UCSD-AML1 (cell line): ENCODE measurements at regions not wholly inside any gene's neighbourhood (a gene's known extent, or its start where the extent isn't known, plus 50 kb on each side); places are given as distances from the start of the nearest gene placed in this dataset.

Experiments
- DNase-seq: peaks from one replicate; lab custom pipeline; 2025; ENCODE audit not compliant: unreplicated experiment; lab: John Stamatoyannopoulos, UW

DNA sequence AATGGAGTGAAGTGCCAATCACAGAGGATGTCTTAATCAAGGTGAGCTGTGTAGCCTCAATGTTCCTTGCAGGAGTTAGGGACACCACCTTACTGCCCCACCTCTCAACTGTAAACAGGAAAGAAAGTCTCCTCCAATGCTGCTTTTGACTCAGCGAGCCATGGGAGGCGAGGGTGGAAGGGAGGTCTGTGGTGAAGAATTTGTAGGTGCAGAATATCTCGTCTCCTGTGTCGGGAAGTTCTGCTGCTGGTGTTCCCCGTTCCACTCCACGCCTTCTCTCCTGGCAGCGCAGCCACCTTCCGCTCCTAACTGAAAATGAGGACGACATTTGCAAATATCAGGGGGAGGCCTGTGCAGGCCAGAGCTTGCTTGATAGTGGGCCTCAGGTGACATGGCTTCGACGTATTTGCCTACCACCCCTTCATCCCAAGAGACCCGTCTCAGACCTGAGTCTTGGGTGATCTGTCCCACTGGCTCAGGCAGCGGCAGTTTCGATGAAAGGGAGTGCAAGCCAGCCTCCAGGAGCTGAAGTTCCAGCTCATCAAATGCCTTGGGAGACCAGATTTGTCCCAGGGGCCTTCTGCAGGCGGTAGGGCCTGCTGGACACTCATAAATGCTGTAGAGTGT, 368.3 kb upstream of the C1orf174 start:
- no peak for DNase-seq

DNA sequence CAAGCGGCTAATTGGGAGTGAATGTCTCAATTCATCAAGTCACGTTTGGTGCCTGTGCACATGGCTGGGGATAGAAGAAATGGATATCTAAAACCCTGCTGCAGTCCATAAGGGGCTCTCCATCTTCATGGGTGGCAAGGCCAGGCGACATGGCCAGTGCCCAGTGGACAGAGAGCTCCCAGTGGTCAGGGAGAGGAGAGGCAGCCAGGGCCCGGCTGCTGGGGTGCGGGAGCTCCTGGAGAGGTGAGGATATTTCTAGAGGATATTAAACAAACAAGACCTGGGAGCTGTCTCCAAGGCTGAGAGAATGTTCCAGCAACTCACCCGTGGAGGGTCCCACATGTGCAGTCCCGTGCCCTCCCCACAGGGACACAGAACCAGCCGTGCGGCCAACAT, 368.8 kb upstream of the C1orf174 start:
- no peak for DNase-seq

DNA sequence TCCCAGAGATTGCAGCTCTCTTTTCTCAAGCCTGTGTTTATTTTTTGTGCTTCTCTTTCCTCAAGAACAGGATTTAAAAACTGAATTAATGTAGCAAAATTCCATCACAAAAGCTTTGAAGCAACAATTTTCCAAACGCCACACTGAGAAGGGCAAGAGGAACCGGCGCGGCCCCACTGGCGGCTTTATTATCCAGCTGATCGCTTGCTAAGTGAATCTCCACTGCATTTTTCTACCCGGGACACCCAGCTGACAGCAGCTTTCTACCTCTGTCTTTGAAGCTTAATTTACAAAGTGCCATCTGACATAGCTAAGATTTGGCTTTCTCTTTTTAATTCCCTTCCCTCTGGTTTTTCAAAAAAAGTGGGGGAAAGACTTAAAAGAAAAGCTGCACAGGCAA, 369.3 kb upstream of the C1orf174 start:
- no peak for DNase-seq

DNA sequence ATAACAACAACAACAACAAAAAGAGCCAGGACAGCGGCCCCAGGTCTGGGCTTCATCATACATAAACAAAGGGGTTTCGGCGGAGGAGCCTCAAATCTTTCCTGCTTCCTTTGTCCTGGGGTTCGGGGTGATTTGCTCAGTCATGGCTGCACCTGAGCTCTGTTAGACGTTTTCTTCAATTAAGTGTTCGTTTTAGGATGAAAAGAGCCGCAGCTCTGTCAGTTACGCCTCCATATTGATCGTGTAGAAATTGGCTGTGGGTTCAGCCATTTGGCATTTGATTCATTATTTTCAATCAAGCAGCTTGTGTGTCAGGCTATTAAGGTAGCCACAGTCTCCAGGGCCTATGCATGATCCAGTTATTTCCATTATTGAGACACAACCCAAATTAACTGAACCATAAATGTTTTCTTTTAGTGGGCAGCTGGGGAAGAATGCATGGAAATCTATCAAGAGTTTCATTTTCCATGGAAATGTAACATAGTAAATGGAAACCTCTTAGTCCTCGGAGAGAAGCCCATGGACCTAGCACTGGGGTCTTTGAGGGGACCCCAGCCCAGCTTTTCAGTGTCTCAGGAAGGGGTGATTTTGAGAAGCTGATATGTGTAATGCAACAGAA, 370.0 kb upstream of the C1orf174 start:
- DNase-seq: no peak

DNA sequence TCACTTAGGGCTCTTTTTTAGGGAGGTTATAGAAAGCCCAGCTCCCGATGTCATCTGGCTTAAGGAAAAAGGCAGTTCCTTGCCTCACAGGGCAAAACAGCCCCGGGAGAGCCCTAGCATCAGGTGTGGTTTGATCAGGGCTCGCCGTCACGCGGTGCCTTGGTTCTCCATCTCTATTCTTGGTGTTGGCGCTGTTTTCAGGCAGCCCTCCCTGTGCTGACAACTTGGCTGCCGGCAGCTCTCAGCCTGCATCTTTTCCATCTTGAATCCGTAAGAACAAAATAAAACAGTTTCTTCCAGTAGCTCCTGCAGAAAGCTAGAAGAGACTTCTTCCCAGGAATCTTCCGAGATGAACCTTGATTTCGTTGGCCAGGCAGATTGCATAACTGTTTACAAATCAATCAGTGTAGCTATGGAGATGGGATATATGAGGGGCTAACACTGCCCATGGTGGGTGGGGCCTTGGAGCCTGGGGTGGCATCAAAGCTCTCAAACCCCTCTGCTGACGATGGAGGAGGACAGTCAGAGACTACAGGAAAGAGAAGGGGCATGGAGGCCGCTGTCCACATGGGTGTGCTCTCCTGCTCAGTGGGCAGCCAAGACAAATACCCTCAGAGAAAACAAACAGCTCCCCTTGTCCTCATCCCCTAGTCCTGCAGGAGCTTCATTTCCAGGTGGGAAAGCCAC, 370.7 kb upstream of the C1orf174 start:
- DNase-seq: no peak

DNA sequence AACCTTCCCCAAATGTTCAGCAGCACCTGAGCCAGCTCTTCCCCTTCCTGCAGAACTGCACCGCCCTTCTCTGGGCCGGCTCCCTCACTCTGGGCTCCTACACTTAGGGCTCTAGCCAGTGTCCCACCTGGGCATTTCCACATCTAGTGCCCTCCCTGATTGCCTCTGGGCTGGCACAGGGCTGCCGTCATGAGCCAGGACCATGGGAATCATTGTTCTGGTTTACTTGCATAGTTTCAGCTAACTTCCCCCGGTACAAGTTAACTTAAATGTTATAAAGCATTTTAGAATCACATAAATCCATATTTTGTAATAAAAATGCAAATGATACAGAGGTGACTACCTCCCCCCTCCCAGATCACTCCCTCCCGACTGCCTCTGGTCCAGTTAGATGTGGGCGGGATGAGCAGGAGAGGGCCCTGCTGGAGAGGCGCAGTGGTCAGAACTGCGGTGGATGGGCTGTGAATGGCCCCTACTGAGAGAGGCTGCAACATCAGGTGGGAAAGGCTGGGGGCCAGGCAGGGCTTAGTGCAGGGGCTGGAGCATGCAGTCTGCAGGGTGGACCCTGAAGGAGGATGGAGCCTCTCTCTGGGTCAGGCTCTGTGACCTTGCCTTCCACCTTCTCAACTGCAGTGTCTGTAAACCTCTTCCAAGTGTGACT, 371.4 kb upstream of the C1orf174 start:
- no peak for DNase-seq

DNA sequence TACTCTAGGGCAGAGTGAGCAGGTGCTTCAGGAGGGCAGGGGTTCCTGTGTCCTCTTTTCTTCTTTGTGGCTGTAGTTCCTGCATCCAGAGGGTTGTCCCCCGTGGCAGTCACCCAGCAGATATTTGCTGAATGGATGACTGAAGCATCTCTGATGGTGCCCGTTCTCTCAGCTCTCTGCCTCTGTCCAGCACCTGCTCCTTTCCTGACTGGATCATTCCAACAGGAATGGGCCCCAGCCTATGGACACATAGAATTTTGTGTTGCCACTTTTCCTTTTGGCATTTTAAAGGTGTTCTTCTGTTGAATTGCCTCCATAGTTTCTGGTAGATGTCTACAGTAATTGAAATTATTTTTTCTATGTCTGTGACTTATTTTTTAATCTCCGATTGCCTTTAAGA, 372.5 kb upstream of the C1orf174 start:
- DNase-seq: no peak

DNA sequence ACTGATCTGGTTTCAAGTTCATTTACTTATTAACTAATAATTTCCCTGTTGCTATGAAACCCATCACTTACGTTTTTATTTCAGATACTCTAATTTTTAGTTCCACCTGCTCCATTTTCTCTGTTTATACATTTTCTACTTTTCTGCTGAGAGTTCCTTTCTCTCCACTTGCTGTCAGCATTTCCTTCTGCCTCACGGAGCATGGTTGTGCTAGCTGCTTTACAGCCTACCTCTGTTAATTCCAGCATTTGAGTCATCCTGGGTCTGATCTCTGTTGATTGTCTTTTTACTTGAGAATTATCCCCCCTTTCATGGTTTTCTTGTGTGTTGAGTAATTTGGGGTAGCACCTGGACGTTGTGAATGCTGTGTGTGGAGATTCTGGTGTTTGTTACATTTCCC, 373.2 kb upstream of the C1orf174 start:
- DNase-seq: no peak

DNA sequence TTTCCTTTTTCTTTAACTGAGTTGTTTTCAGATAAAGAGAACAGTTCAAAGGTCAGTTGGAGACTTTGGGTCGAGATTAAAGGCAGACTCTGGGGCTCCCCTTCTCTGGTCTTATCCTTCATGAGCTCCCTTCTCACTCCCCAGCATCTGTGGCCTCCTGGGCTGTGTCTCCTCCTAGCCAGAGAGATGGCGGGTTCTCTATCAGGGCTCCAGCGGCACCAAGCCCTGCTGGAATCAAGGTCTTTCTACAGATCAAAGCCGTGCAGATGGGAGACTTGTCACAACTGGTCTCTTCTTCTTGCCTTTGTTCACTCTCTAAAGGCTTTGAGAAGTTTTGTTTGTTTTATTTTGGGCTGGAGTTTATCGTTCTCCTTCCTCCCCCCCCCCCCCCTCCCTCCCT, 373.7 kb upstream of the C1orf174 start:
- no peak for DNase-seq

DNA sequence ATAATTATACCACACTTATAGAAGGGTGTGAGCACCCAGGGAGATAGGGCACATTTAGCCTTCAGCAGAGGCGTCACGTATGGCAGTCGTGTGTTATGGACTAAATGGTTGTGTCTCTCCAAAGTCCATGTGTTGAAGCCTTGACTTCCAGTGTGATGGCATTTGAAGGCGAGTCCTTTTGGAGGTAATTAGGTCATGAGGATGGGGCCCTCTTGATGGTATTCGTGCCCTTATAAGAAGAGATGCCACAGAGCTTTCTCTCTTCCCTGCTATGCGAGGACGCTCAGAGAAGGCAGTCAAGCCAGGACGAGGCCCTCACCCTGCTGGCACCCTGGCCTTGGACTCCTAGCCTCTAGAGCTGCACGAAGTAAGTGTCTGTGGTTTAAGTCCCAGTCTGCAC, 375.0 kb upstream of the C1orf174 start:
- no peak for DNase-seq

DNA sequence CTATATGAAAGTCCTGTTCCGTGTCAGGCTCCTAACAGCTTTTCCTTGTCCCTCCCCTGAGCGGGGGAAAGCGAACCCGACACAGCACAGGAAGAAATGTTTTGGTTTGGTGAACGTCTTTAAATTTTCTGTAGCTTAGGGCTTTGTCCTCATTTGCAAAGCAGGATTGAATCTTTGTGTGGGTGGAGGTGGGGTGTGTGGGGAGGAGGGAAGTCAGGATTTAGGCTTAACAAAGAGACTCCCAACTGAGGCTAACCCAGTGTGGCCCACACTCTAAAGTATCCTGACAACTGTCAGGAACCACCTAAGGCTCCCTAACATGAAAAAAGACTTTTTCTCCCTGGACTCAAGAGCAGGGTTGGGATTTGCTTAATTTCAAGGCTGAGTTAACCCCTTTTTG, 376.2 kb upstream of the C1orf174 start:
- DNase-seq: no peak

DNA sequence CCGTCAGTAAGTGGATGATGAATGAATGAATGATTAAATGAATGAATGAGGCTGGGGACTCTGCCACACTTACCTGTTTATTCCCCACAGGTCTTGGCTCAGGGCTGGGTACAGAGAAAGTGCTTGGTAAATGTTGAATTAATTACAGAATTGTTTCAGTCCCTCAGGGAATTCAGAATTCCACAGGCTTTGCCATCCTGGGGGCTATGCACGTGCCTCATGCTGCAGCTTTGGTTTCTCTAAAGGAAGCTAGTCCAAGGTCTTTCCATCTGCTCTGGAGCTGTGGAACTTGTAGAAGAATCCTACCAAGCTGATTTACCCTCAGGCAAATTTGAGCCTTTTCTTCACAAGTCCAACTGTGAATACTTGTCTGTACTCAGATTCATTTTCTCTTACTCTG, 376.8 kb upstream of the AJAP1 start:
- DNase-seq: no peak

DNA sequence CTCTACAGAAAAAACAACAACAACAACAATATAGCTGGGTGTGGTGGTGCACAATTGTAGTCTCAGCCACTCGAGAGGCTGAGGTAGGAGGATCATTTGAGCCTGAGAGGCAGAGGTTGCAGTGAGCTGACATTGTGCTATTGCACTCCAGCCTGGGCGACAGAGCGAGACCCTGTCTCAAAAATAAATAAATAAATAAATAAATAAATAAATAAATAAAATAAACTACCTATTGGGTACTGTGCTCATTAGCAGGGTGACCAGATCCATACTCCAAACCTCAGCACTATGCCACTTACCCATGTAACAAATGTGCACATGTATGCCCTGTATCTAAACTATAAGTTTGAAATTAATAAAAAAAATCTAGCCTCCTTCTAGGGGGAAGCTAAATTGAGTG, 369.4 kb upstream of the AJAP1 start:
- no peak for DNase-seq

DNA sequence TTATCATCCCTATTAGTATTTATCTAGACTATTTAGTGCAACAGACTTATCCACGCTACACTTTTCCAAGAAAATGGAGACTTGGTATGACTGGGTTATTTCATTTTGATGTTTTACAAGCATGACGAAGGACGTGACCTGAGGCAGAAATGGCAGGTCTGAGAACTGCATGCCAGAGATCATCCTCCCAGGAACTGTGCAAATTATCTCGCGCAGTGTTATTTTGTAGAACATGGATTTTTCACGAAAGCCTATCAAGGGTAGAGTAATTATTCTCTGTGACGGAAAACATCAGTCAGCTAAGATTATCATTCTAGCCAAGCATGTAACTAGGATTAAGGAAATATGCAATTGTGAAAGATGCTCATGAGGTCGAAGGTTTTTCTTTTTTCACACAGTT, 361.5 kb upstream of the AJAP1 start:
- DNase-seq: no peak

DNA sequence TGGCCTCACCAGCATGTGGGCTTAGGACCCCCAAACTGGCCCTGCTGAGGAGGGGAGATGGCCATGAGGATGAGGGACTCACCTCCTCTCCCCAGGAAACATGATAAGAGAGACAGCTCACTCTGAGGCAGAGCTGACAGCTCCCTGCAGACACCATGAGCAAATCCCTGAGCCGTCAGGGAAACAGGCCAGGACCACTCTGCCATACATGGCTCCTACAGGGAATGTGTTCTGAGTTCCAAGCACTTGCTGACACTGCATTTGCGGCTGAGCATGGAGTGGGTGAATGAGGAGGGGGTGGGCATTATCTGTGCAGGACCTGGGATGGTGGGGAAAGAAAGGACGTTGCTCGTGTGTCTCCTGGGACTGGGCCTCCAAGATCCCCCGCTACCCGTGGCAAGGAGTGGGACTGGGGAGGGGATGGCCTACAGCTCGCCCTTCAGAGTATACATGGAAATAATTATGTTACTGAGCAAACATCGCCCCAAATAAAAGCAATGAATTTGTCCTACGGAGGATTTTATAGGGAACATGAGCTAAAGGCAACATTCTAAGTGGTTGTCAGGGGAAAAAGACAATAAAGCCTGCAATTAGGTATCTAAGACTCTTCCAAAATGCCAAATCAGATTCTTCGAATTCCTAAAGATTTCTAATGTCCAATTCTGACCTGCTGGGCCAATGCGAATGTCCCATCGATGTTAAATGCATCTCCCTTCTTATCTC, 355.9 kb upstream of the AJAP1 start:
- DNase-seq: no peak

DNA sequence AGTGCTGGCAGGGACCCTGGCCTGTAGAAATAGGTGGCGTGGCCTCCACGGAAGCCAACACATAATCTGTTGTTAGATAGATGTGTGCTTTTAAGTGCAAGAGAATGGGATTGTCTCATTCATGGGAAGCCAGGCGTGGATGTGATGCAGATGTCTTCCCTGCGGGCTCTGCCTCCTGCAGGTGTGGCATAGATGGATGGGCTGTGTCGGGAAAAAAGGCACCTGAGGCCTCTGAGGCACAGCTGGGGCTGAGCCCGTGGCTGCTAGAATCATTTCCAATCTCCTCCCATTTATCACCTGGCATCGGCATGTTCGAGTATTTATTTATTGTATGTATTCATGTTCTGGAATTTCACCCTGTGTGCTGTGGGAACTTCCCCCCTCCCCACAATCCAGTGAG, 353.4 kb upstream of the AJAP1 start:
- DNase-seq: no peak

DNA sequence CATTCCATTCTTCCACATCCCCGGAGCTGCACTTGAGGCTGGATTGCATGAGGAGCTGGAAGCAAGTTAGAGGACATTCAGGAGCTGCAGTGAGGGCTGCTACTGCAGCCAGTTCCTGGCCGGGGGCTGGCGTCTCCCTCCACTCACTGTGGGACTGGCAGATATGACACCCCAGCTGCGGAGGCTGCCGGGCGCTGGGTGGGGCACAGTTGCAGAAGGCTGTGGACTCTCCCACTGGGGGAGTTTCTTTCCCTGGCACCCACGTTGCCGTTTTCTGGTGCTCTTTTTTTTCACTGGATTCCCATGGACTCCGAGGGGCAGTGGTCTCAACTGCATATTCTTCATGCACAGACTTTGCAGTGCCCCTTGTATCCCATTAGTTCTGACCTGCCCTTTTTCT, 351.1 kb upstream of the AJAP1 start:
- no peak for DNase-seq

DNA sequence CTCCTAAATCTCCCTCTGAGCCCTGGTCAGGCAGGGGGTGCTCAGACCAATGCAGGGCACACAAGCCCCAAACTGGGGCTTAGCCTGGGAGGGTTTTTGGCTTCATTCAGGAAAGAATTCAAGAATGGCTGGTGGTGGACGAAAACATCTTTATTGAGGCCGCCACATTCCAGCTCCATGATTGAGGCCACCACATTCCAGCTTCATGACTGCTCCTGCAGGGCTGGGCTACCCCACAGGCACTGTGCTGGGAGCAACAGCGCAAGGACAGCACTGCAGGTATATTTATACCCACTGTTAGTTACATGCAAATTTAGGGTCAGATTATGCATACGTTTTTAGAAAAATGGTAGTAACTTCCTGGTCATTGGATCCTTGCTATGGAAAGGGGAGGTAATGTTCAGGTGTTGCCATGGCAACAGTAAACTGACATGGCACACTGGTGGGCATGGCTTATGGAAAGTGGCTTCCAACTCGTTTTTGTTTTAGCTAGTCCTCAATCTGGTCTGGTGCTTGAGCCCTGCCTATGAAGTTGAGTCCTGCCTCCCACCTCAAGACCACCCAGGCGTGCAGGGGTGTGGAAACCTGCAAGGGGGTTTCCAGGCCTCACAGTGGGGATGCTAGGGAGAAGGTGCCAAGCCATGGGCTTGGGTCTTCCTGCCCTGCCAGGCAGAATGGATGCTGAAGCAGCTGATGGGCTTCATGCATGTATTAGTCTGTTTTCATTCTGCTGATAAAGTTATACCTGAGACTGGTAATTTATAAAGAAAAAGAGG, 348.7 kb upstream of the AJAP1 start:
- no peak for DNase-seq

DNA sequence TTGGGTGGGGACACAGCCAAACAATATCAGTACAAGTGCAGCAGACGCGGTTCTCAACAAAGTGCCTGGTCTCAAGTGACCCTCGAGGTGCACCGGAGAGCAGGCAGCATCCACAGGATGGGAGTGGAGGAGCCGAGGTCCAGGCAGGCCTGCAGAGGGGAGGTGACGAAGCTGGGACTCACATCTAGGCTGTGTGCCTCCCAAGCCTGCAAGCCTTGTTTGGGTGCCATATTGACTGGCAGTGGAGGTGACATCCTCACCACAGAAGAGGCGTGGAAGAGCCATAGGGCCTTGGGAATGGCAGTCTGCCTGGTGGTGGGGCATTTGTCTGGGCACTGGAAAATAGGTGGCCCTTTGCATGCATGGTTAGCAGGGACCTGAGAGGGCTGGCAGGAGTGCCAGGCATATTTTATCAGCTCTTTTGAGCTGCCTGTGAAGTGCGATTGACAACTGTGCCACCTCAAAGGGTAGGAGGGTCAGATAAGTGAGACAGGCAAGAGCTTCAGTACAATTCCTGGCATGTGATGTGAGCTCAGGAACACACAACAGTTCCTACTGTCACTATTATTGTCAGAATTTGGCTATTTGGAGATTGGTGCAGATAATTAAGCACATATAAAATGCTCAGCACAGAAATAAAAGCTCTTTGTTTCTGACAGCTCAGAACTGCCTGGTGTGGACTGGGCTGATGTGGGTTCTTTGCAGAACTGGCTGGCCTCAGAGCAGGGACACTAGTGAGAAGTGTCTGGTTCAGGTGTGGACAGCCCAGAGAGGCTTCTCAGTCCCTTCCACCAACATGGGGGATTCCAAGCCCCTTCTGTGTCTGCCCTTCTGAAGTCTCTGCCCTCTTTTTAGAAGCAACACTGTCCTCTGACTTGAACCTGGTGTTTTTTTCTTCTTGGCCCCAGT, 347.6 kb upstream of the AJAP1 start:
- DNase-seq: no peak

DNA sequence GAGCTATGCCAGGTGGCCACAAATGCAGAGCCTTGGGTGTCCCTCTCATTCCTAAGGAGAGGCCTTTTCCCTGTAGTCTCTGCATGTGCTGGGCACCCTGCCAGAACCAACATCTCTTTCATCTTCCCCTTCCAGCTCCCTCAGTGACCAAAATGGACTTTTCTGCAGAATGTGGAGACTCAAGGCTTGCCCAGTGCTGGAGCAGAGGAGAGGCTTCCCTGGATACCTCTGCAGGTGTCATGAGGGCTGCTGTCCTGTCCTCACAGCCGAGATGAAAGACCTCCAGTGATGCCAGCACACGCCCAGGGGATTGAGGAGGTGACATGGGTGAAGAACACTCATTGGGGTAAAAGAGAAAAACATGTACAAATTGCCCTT, 347.0 kb upstream of the AJAP1 start:
- DNase-seq: no peak
